Activated T-helper 1 cell treated with anti-CD3 and anti-CD28 coated beads, Interleukin-12 subunit alpha, Interleukin-12 subunit beta, Interleukin-2, Interleukin-4 antibody, amounts not matched to agents 30 ng/mL and 10 ng/mL and 1 ng/mL, durations not matched to agents 14 hours and 24 hours and 36 hours (primary cell): ENCODE measurements at regions not wholly inside any gene's neighbourhood (a gene's known extent, or its start where the extent isn't known, plus 50 kb on each side); places are given as distances from the start of the nearest gene placed in this dataset.
A peak's percentile ranks its signal among the peaks of the same experiment; 100 is the strongest.

Experiments used
- DNase-seq: peaks from one replicate; pipeline ENCODE4 v3.0.0; 2021; ENCODE audit warnings: low spot score
- H3K27ac Mint-ChIP-seq: one replicate; pipeline ENCODE4 v1.8.0; 2021; ENCODE audit warnings: mild to moderate bottlenecking, mixed read lengths
- H3K27me3 Mint-ChIP-seq: one replicate; pipeline ENCODE4 v1.8.0; 2022; ENCODE audit warnings: mild to moderate bottlenecking, moderate library complexity, mixed read lengths; ENCODE audit not compliant: insufficient read depth
- H3K36me3 Mint-ChIP-seq: one replicate; pipeline ENCODE4 v1.8.0; 2021; ENCODE audit warnings: low read depth, mixed read lengths
- H3K4me1 Mint-ChIP-seq: one replicate; pipeline ENCODE4 v1.8.0; 2021; ENCODE audit warnings: low read depth, mixed read lengths
- H3K4me3 Mint-ChIP-seq: one replicate; pipeline ENCODE4 v1.8.0; 2021; ENCODE audit warnings: mild to moderate bottlenecking, moderate library complexity, mixed read lengths
- H3K9me3 Mint-ChIP-seq: one replicate; pipeline ENCODE4 v1.8.0; 2021; ENCODE audit warnings: mixed read lengths
- intact Hi-C: fragments of 100-400 bp; cut with micrococcal nuclease; formaldehyde crosslinking; loops from one replicate; pipeline ENCODE4 v1.15.1; 2024

- Mint-ChIP-seq H3K36me3 (no peaks in the 10 kb centered on the region), H3K4me3 (no peak overlapping the region), H3K4me1 (peaks cover 37% of the 10 kb centered on the region), H3K27ac (no peak overlapping the region), H3K27me3 (peaks cover 33% of the 10 kb centered on the region), H3K9me3 (no peaks in the 10 kb centered on the region)
- intact Hi-C loops, result loop anchor here (5.0 to 10.0 kb wide), 2 partner anchors 171 to 362 kb away; no protein-coding TSS in a partner anchor
- no peak for DNase-seq
Measured at GRCh38 chr6:6916598-6916997, 191.2 kb upstream of the RREB1 start.

GRCh38 chr6:6918216-6918983 is 189.4 kb upstream of the RREB1 start:
- Mint-ChIP-seq H3K27me3 (peaks cover 18% of the 10 kb centered on the region), H3K4me1 (peaks cover 37% of the 10 kb centered on the region), H3K27ac (peak overlapping the region; percentile 55), H3K9me3 (peaks cover 3% of the 10 kb centered on the region), H3K4me3 (no peak overlapping the region), H3K36me3 (no peaks in the 10 kb centered on the region)
- intact Hi-C loops, result loop anchor here (1.0 to 10.0 kb wide), 15 partner anchors 62 to 402 kb away; partner anchors contain the start of gene RREB1
- DNase-seq, result peak; percentile 44

- no peaks in the 10 kb centered on the region for H3K36me3 Mint-ChIP-seq
- intact Hi-C loops, result loop anchor here (2.0 to 10.0 kb wide), 4 partner anchors 168 to 364 kb away; no protein-coding TSS in a partner anchor
- H3K4me3 Mint-ChIP-seq, result no peak overlapping the region
- peaks cover 37% of the 10 kb centered on the region for H3K4me1 Mint-ChIP-seq
- DNase-seq, result no peak
- H3K27ac Mint-ChIP-seq, result no peak overlapping the region
- peaks cover 13% of the 10 kb centered on the region for H3K27me3 Mint-ChIP-seq
- peaks cover 3% of the 10 kb centered on the region for H3K9me3 Mint-ChIP-seq
Measured at GRCh38 chr6:6919173-6919572, 188.6 kb upstream of the RREB1 start.

- H3K9me3 Mint-ChIP-seq, result peaks cover 3% of the 10 kb centered on the region
- no peak overlapping the region for H3K27ac Mint-ChIP-seq
- H3K4me3 Mint-ChIP-seq, result no peak overlapping the region
- peaks cover 11% of the 10 kb centered on the region for H3K27me3 Mint-ChIP-seq
- H3K4me1 Mint-ChIP-seq, result peaks cover 37% of the 10 kb centered on the region
- no peaks in the 10 kb centered on the region for H3K36me3 Mint-ChIP-seq
- intact Hi-C loops, result no loop called here
- DNase-seq, result no peak
Measured at GRCh38 chr6:6920114-6920986, 187.4 kb upstream of the RREB1 start.

- no peak overlapping the region for H3K4me3 Mint-ChIP-seq
- no peak for DNase-seq
- H3K27ac Mint-ChIP-seq, result no peak overlapping the region
- intact Hi-C loops, result no loop called here
- peaks cover 33% of the 10 kb centered on the region for H3K4me1 Mint-ChIP-seq
- H3K9me3 Mint-ChIP-seq, result peaks cover 3% of the 10 kb centered on the region
- H3K27me3 Mint-ChIP-seq, result peaks cover 11% of the 10 kb centered on the region
- no peaks in the 10 kb centered on the region for H3K36me3 Mint-ChIP-seq
Measured at GRCh38 chr6:6920987-6921313, 186.8 kb upstream of the RREB1 start.

- Mint-ChIP-seq H3K27ac (no peak overlapping the region), H3K4me3 (no peak overlapping the region), H3K27me3 (peaks cover 20% of the 10 kb centered on the region), H3K4me1 (peaks cover 23% of the 10 kb centered on the region), H3K9me3 (peaks cover 3% of the 10 kb centered on the region), H3K36me3 (no peaks in the 10 kb centered on the region)
- DNase-seq, result no peak
- intact Hi-C loops, result no loop called here
Measured at GRCh38 chr6:6922166-6922565, 185.6 kb upstream of the RREB1 start.

GRCh38 chr6:6923605-6924004 is 184.2 kb upstream of the RREB1 start:
- Mint-ChIP-seq H3K9me3 (peaks cover 3% of the 10 kb centered on the region), H3K4me3 (no peak overlapping the region), H3K4me1 (peaks cover 9% of the 10 kb centered on the region), H3K27me3 (peaks cover 20% of the 10 kb centered on the region), H3K36me3 (no peaks in the 10 kb centered on the region), H3K27ac (no peak overlapping the region)
- intact Hi-C loops, result no loop called here
- DNase-seq, result no peak

- H3K4me1 Mint-ChIP-seq, result peaks cover 7% of the 10 kb centered on the region
- DNase-seq, result no peak
- no peaks in the 10 kb centered on the region for H3K36me3 Mint-ChIP-seq
- no peak overlapping the region for H3K27ac Mint-ChIP-seq
- H3K9me3 Mint-ChIP-seq, result peaks cover 3% of the 10 kb centered on the region
- H3K27me3 Mint-ChIP-seq, result peaks cover 24% of the 10 kb centered on the region
- intact Hi-C loops, result no loop called here
- H3K4me3 Mint-ChIP-seq, result no peak overlapping the region
Measured at GRCh38 chr6:6924708-6925107, 183.1 kb upstream of the RREB1 start.

- Mint-ChIP-seq H3K27ac (no peak overlapping the region), H3K36me3 (no peaks in the 10 kb centered on the region), H3K4me3 (no peak overlapping the region), H3K4me1 (no peaks in the 10 kb centered on the region), H3K27me3 (peaks cover 22% of the 10 kb centered on the region), H3K9me3 (peaks cover 3% of the 10 kb centered on the region)
- no peak for DNase-seq
- intact Hi-C loops, result no loop called here
Measured at GRCh38 chr6:6925391-6926164, 182.2 kb upstream of the RREB1 start.

GRCh38 chr6:6926856-6927255 is 180.9 kb upstream of the RREB1 start:
- Mint-ChIP-seq H3K36me3 (no peaks in the 10 kb centered on the region), H3K9me3 (peaks cover under 1% of the 10 kb centered on the region), H3K27me3 (peaks cover 24% of the 10 kb centered on the region), H3K4me3 (no peak overlapping the region), H3K4me1 (no peaks in the 10 kb centered on the region), H3K27ac (no peak overlapping the region)
- intact Hi-C loops, result no loop called here
- no peak for DNase-seq

GRCh38 chr6:6927521-6928361 is 180.0 kb upstream of the RREB1 start:
- Mint-ChIP-seq H3K4me3 (no peak overlapping the region), H3K36me3 (no peaks in the 10 kb centered on the region), H3K27ac (no peak overlapping the region), H3K9me3 (no peaks in the 10 kb centered on the region), H3K27me3 (peaks cover 26% of the 10 kb centered on the region), H3K4me1 (no peaks in the 10 kb centered on the region)
- no peak for DNase-seq
- intact Hi-C loops, result no loop called here

- Mint-ChIP-seq H3K36me3 (no peaks in the 10 kb centered on the region), H3K4me1 (no peaks in the 10 kb centered on the region), H3K27ac (no peak overlapping the region), H3K4me3 (no peak overlapping the region), H3K9me3 (no peaks in the 10 kb centered on the region), H3K27me3 (peaks cover 25% of the 10 kb centered on the region)
- DNase-seq, result no peak
- intact Hi-C loops, result no loop called here
Measured at GRCh38 chr6:6930223-6930880, 177.4 kb upstream of the RREB1 start.
